HG03442 (cell line): ENCODE measurements at regions not wholly inside any gene's neighbourhood (a gene's known extent, or its start where the extent isn't known, plus 50 kb on each side); places are given as distances from the start of the nearest gene placed in this dataset.

Experiments
- ATAC-seq: cut with Tn5 transposase; IDR thresholded peaks from one replicate; pipeline ENCODE4 v1.9.1; 2021; ENCODE audit warnings: mild to moderate bottlenecking, moderate library complexity; ENCODE audit not compliant: unreplicated experiment

GRCh38 chr6:43911354-43912115 lies 141.5 kb downstream of the VEGFA start:
- ATAC-seq: no peak

GRCh38 chr6:43910638-43911353 lies 140.8 kb downstream of the VEGFA start:
- no peak for ATAC-seq

DNA sequence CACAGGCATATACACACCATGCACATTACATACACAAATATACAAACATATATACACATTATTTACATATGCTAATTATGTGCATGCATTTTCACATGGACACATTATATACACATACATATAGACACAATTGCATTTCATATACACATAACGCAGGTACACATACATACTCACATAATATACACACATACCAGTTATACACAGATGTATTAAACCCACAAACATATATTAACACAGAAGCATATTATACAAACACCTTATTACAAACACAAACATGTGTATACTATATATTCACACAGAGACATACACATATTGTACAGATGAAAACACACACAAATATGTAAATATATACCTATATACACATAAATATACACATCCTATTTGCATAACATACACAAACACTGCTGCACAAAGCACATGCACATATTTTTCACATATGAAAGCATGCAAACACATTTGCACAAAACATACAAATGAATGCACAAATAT lies 140.2 kb downstream of the VEGFA start:
- ATAC-seq: no peak

GRCh38 chr6:43909474-43910148 lies 139.6 kb downstream of the VEGFA start:
- ATAC-seq: no peak

GRCh38 chr6:43907789-43908472 lies 137.9 kb downstream of the VEGFA start:
- ATAC-seq: no peak

- ATAC-seq: no peak
These were observed 137.3 kb downstream of the VEGFA start for GRCh38 chr6:43907312-43907711.

GRCh38 chr6:43904311-43905123 lies 134.5 kb downstream of the VEGFA start:
- ATAC-seq: no peak

GRCh38 chr6:43903739-43904290 lies 133.8 kb downstream of the VEGFA start:
- ATAC-seq: no peak

- no peak for ATAC-seq
These were observed 131.8 kb downstream of the VEGFA start for GRCh38 chr6:43901733-43902230.

DNA sequence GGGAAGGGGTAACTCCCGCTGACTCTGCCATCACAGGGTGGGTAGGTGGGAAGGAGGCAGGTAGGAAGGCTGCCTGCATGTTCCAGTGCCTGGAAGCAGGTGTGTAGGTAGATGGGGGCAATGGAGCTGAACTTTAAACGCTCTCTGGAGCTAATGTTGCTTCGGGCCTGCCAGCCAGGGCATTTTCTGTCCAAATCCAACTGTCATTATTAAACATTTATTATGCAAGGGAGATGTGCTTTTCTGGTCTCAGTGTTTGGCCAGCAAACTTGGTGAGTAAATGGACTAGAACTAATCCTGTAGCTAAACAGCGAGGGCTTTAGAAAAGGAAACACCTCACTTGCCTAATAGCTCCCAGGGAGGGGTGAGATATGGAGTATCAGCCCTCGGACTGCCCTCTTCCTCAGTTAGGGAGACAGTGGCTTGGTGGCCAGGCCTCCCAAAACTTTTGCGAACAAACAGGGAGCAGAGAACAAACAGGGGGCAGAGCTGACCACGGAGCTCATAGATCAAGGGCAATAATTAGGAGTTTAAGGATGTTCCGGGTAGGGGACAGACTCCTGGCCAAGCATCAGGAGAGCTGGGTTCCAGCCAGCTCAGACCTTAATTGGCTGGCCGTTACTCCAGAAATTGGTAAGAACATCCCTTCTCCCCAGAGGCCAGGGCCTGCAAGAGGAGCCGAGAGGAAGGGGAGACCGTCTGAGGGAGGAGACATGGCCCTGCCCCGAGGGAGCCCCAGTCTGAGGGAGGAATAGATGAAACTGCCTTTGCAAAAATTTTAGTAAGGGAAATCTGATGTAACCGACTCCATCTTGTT lies 131.1 kb downstream of the VEGFA start:
- ATAC-seq: no peak

- no peak for ATAC-seq
These were observed 130.5 kb downstream of the VEGFA start for GRCh38 chr6:43900560-43900915.

- no peak for ATAC-seq
These were observed 129.8 kb downstream of the VEGFA start for GRCh38 chr6:43899830-43900229.

GRCh38 chr6:43898358-43899131 lies 128.5 kb downstream of the VEGFA start:
- ATAC-seq: no peak

GRCh38 chr6:43897571-43898302 lies 127.7 kb downstream of the VEGFA start:
- ATAC-seq: no peak

DNA sequence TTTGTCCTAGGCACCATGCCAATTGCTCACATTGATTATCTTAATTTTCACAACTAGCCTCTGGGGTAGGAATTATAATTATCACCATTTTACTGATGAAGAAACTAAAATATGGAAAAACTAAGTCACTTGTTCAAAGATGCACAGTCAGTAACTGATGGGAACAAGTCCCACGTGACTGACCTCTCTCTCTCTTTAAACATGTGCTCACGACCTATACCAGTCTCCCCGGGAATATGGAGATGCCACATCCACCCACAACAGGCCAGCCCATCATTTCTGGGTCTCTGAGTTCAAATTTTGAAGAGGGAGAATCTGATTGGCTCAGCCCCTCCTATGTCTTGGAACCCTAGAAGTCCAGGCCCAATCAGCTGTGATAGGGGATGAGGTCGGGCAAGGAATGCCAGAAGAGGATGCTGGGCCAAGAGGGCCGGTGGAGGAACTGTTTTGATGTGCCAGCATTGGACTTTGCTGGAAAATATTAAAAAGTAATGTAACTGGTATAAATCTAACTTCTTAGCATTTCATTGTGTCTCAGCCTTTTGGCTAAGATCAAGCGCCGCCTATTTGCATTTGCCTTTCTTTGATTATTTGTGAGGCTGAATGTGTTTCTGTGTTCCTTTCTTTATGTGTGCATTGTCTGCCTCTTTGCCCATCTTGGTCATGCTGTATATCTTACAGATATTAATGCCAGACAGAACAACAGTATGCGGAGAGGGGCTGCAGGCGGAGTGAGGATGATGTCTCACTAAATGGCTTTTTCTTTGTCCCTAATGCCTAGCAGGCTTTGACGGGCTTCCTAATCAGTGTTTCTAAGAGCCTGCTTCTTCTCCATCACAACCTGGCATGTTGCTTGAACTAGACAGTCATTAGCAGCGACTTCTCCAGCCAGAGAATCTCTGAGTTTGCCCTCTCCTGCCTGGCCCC lies 126.6 kb downstream of the VEGFA start:
- no peak for ATAC-seq

DNA sequence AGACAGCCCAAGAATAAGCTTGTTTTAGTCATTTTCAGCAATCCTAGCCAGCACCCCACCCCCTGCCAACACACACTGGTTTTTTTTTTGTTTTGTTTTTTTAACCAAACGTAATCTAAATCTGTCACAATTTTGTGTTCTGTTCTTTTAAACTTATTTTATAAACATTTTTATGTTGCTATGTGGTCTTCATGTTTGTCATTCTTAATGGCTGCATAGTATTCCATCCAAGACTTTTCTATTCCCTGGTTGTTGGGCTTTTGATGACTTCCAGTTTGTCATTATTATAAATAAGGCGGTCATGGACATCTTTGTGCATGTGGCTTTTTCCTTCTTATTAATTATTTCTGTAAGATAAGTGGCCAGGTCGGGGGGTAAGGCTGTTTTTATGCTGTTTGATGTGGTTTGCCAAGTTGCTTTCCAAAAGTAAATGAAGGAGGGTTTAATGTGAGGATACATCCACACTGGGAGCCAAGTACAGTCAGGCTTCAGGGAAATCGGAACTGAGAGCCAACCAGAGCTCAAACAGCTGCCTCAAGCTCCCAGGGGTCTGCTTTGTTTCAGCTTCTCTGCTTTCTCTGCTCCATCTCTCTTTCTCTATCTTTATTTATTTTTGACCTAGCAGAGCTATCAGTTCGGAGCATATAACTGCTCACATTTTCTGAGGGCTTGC lies 125.8 kb downstream of the VEGFA start:
- no peak for ATAC-seq
